ENCODE measurements at regions not wholly inside any gene's neighbourhood (a gene's known extent, or its start where the extent isn't known, plus 50 kb on each side); places are given as distances from the start of the nearest gene placed in this dataset.
"Not testable (repeated sequence)": the region's sequence is repeated elsewhere in the genome, so short reads cannot be mapped to it uniquely, and the experiment has no call there.

DNA sequence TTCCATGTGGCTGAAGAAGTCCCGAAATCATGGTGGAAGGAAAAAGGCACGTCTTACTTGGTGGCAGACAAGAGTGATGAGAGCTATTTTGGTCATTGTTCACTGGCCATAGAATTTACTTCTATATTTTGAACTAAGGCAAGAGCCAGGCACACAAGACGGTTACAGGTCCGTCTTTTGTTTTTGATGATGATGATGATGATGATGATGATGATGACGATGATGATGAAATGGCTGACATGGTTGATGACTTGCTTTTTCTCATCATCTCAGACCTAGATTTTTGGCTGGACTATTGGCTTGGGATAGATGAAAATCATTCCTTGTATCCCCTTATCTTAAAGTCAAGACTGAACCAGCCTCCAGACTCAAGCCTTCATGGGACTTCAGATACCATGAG lies 88.7 kb upstream of the ZNF195 start:
- not testable (repeated sequence) for H3K27me3 ChIP-seq (ENCODE audit: control insufficient read depth, insufficient read depth, low read length); H3K36me3 ChIP-seq (ENCODE audit: insufficient read depth, low read length); H3K4me2 ChIP-seq (ENCODE audit: low read length); H3K9me3 ChIP-seq (replicated peaks; ENCODE audit: low read length); H3K4me1 ChIP-seq (ENCODE audit: control insufficient read depth, insufficient read depth, low read length); H3K4me3 ChIP-seq (ENCODE audit: low read length); H3K9ac ChIP-seq (ENCODE audit: low read depth, low read length)

- H3K36me3 ChIP-seq (ENCODE audit: insufficient read depth, low read length); H3K4me1 ChIP-seq (ENCODE audit: control insufficient read depth, insufficient read depth, low read length); H3K9me3 ChIP-seq (replicated peaks; ENCODE audit: low read length); H3K4me3 ChIP-seq (ENCODE audit: low read length); H3K27me3 ChIP-seq (ENCODE audit: control insufficient read depth, insufficient read depth, low read length); H3K9ac ChIP-seq (ENCODE audit: low read depth, low read length); H3K4me2 ChIP-seq (ENCODE audit: low read length): not testable (repeated sequence)
Measured at GRCh38 chr11:3455666-3456065, 76.7 kb upstream of the ZNF195 start.

GRCh38 chr11:3454844-3455243 lies 75.9 kb upstream of the ZNF195 start:
- not testable (repeated sequence) for H3K36me3 ChIP-seq (ENCODE audit: insufficient read depth, low read length); H3K4me1 ChIP-seq (ENCODE audit: control insufficient read depth, insufficient read depth, low read length); H3K9me3 ChIP-seq (replicated peaks; ENCODE audit: low read length); H3K9ac ChIP-seq (ENCODE audit: low read depth, low read length); H3K27me3 ChIP-seq (ENCODE audit: control insufficient read depth, insufficient read depth, low read length); H3K4me3 ChIP-seq (ENCODE audit: low read length)
- H3K4me2 ChIP-seq (ENCODE audit: low read length) = peak overlapping the region; percentile 52

GRCh38 chr11:3453596-3454256 lies 74.8 kb upstream of the ZNF195 start:
- not testable (repeated sequence) for H3K4me1 ChIP-seq (ENCODE audit: control insufficient read depth, insufficient read depth, low read length); H3K4me2 ChIP-seq (ENCODE audit: low read length); H3K36me3 ChIP-seq (ENCODE audit: insufficient read depth, low read length); H3K9ac ChIP-seq (ENCODE audit: low read depth, low read length); H3K9me3 ChIP-seq (replicated peaks; ENCODE audit: low read length); H3K4me3 ChIP-seq (ENCODE audit: low read length); H3K27me3 ChIP-seq (ENCODE audit: control insufficient read depth, insufficient read depth, low read length)

- not testable (repeated sequence) for H3K4me3 ChIP-seq (ENCODE audit: low read length); H3K9ac ChIP-seq (ENCODE audit: low read depth, low read length); H3K36me3 ChIP-seq (ENCODE audit: insufficient read depth, low read length); H3K4me1 ChIP-seq (ENCODE audit: control insufficient read depth, insufficient read depth, low read length); H3K4me2 ChIP-seq (ENCODE audit: low read length); H3K27me3 ChIP-seq (ENCODE audit: control insufficient read depth, insufficient read depth, low read length); H3K9me3 ChIP-seq (replicated peaks; ENCODE audit: low read length)
Measured at GRCh38 chr11:3450822-3451221, 71.9 kb upstream of the ZNF195 start.

- H3K36me3 ChIP-seq (ENCODE audit: insufficient read depth, low read length); H3K4me2 ChIP-seq (ENCODE audit: low read length); H3K4me3 ChIP-seq (ENCODE audit: low read length); H3K9ac ChIP-seq (ENCODE audit: low read depth, low read length); H3K9me3 ChIP-seq (replicated peaks; ENCODE audit: low read length); H3K27me3 ChIP-seq (ENCODE audit: control insufficient read depth, insufficient read depth, low read length); H3K4me1 ChIP-seq (ENCODE audit: control insufficient read depth, insufficient read depth, low read length): not testable (repeated sequence)
Measured at GRCh38 chr11:3445535-3445934, 66.6 kb upstream of the ZNF195 start.

DNA sequence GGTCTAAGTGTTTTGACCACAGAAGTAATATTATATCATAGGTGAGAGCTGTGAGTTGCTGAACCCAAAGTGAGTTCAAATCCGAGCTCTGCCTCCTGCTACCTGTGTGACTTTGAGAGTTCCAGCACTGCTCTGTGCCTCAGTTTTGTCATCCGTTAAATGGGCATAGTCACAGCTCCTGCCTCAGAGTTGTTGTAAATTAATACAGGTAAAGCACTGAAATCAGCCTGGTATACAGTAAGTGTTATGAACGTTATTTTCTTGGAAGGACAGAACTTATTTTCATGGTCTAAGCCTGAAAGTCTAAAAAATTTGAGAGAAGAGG lies 65.4 kb upstream of the ZNF195 start:
- H3K4me3 ChIP-seq (ENCODE audit: low read length); H3K27me3 ChIP-seq (ENCODE audit: control insufficient read depth, insufficient read depth, low read length); H3K4me1 ChIP-seq (ENCODE audit: control insufficient read depth, insufficient read depth, low read length); H3K9me3 ChIP-seq (replicated peaks; ENCODE audit: low read length); H3K9ac ChIP-seq (ENCODE audit: low read depth, low read length); H3K36me3 ChIP-seq (ENCODE audit: insufficient read depth, low read length); H3K4me2 ChIP-seq (ENCODE audit: low read length): not testable (repeated sequence)

DNA sequence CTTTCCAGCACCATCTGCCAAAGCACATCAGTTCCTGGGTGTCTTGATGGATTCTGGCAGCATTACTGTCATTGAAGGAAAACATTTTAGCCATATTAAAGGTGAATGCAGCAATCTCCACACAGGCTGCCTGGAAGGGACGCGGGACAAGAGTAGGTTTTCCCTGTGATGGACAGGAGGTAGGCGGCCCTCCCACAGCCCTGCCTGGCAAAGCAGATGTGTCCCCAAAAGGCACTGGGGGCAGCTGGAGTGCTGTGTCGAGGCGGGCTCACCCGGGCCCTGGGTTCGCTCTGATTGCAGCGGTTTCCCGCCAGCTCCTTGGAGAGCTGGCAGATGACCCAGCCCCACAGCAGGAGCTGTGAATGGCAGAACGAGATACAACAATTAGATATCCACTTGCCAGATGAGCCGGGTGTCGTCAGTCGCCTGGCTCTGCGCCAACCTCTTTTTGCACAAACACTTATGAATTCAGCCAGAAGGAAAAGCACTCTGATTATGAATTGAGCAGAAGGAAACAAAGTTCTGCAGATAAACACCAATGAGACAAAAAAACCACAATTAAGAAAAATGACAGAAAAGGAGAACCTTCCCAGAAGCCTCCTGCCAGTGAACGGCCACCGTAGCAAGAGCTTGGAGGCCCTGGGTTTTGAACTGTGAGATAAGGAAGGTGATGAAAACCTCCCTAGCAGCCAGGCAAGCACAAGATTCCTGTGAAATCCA lies 64.9 kb upstream of the ZNF195 start:
- H3K9me3 ChIP-seq (replicated peaks; ENCODE audit: low read length); H3K4me3 ChIP-seq (ENCODE audit: low read length); H3K4me2 ChIP-seq (ENCODE audit: low read length); H3K36me3 ChIP-seq (ENCODE audit: insufficient read depth, low read length); H3K9ac ChIP-seq (ENCODE audit: low read depth, low read length); H3K27me3 ChIP-seq (ENCODE audit: control insufficient read depth, insufficient read depth, low read length); H3K4me1 ChIP-seq (ENCODE audit: control insufficient read depth, insufficient read depth, low read length): not testable (repeated sequence)

DNA sequence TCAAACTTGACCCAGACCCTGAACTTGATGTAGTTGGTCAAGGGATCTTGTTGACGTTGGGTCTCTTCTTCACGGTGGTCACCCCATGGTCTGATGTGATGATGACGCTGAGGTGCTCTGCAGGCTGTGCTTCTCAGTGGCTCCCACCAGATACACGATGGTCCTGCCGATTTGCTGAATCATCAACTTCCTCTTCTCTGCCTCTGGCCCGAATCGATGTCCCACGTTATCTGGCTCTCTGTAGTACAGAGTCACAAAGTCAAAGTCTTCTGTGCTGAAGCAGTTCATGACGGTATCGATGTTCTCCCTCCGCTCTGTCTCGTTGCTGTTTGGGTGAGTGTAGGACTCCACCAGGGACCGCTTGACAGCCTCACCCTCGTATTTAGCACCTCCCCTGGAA lies 58.5 kb upstream of the ZNF195 start:
- H3K4me3 ChIP-seq (ENCODE audit: low read length); H3K9ac ChIP-seq (ENCODE audit: low read depth, low read length); H3K27me3 ChIP-seq (ENCODE audit: control insufficient read depth, insufficient read depth, low read length); H3K4me1 ChIP-seq (ENCODE audit: control insufficient read depth, insufficient read depth, low read length); H3K9me3 ChIP-seq (replicated peaks; ENCODE audit: low read length); H3K36me3 ChIP-seq (ENCODE audit: insufficient read depth, low read length); H3K4me2 ChIP-seq (ENCODE audit: low read length): not testable (repeated sequence)

GRCh38 chr11:3434976-3435375 lies 56.0 kb upstream of the ZNF195 start:
- Histone ChIP-seq H3K4me3 (ENCODE audit: low read length) (no peak overlapping the region), H3K36me3 (ENCODE audit: insufficient read depth, low read length) (no peaks in the 10 kb centered on the region), H3K9ac (ENCODE audit: low read depth, low read length) (no peak overlapping the region), H3K9me3 (replicated peaks; ENCODE audit: low read length) (no peaks in the 10 kb centered on the region), H3K4me1 (ENCODE audit: control insufficient read depth, insufficient read depth, low read length) (no peaks in the 10 kb centered on the region), H3K4me2 (ENCODE audit: low read length) (no peak overlapping the region), H3K27me3 (ENCODE audit: control insufficient read depth, insufficient read depth, low read length) (no peaks in the 10 kb centered on the region)

- H3K4me2 ChIP-seq (ENCODE audit: low read length); H3K4me3 ChIP-seq (ENCODE audit: low read length): not testable (repeated sequence)
Measured at GRCh38 chr11:3429191-3429590, 50.2 kb upstream of the ZNF195 start.

More at GRCh38 chr11:3429191-3429590, 50.2 kb upstream of the ZNF195 start:
- H3K4me1 ChIP-seq (ENCODE audit: control insufficient read depth, insufficient read depth, low read length); H3K9me3 ChIP-seq (replicated peaks; ENCODE audit: low read length); H3K36me3 ChIP-seq (ENCODE audit: insufficient read depth, low read length); H3K9ac ChIP-seq (ENCODE audit: low read depth, low read length): not testable (repeated sequence)
- peaks cover 13% of the 10 kb centered on the region for H3K27me3 ChIP-seq (ENCODE audit: control insufficient read depth, insufficient read depth, low read length)
